Stimulated activated CD8-positive, alpha-beta memory T cell treated with anti-CD3 and anti-CD28 coated beads, Interleukin-15, amount 100 ng/mL, for 24 hours (primary cell): ENCODE measurements at regions not wholly inside any gene's neighbourhood (a gene's known extent, or its start where the extent isn't known, plus 50 kb on each side); places are given as distances from the start of the nearest gene placed in this dataset.

Experiments used
- DNase-seq: peaks from one replicate; pipeline ENCODE4 v3.0.0-alpha.2; 2020; ENCODE audit warnings: low read depth

DNA sequence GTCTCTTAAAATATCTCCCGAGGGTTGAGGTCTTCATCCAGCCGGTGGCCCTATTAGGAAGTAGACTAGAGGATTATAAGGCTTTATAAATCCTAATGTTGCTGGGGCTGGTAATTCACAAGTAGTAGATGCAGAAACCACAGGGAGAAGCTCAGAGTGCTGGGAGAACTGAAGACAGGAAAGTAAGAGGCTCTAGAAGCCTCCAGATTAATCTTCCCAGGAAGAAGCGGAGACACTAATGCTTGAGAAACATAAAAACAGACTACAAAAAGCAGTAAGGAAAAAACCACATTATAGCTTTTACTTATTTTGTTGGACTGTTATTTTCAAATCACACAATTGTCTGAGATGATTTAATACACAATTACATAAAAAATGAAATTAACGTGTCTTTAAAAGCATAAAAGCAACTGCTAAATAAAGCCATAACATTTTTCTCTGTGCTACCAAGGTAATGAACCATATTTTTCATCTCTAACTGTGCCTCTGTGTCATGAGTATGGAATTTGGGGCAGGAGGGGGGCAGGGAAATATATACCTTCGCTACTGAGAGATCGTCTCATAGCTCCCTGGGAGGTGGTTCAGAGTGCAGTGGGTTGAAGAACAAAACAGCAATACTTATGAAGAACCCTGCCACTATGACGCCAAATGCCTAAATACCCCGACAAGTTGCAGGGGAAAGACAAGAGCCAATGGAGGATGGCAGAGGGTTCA, 806.2 kb upstream of the WWC1 start:
- no peak for DNase-seq

DNA sequence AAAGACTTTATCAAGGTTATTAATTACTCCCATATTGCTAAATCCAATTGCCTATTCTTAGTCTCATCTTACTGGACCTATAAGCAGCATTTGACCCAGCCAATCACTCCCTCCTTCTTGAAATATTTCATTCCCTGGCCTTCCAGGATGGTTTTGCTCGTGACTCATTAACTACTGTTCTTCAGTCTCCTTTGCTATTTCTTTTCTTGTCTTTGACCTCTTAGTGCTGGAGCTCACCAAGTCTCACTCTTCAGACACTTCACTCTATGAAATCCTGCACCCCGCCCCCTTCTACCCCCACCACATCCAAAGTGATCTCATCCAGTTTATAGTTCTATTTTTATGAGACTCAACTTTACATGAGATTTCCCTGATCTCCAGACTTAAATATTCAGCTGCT, 803.1 kb upstream of the WWC1 start:
- DNase-seq, result no peak

DNA sequence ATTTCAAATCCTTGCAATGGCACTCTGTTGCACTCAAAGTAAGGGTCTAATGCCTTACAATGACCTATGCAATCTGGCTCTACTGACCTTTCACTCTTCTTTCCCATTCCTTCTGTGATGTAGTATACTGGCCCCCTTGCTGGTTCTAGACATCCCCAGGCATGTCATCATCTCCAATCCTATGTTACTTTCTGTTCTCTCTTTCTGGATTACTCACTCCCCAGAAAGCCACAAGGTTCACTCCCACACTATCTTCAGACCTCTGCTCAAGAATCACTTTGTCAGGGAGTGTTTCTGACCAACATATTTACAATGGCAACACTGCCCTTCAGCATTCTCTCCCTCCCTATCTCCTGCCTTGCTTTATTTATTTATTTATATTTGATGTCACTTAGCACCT, 802.2 kb upstream of the WWC1 start:
- DNase-seq, result no peak

DNA sequence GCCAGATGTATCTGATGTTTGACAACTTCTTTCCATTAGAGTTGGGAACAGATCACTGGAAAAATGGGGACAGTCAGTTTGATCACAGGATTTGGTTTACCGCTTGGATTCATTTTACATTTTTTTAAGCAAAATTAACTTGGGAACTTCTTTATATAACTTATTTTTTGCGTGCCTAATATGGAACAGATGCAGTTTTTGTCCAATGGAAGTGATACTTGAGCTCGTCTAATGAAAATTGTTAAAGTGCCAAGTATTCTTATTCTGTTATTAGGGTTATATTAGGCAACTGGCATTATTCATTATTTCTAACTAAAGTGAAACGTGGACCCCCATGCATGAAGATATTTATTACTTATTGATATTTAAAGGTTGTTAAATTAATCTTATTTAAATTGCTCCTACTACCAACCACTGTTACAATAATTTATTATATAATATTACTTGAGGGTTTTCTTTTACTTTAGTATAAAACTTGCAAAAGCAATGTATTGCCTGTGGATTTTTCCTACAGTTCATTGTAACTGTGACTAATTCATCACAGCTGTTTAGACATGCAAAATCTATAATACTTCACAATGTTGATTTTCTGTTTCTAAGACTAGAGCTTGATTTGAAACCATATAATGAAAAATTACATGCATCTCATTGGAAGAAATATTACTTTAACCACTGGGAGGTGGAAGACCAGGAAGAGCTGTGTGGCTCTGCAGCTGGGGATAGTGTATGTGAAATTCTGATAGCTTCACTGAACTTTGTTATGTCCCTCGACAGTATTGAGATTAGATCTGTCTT, 787.3 kb upstream of the WWC1 start:
- DNase-seq, result no peak

DNA sequence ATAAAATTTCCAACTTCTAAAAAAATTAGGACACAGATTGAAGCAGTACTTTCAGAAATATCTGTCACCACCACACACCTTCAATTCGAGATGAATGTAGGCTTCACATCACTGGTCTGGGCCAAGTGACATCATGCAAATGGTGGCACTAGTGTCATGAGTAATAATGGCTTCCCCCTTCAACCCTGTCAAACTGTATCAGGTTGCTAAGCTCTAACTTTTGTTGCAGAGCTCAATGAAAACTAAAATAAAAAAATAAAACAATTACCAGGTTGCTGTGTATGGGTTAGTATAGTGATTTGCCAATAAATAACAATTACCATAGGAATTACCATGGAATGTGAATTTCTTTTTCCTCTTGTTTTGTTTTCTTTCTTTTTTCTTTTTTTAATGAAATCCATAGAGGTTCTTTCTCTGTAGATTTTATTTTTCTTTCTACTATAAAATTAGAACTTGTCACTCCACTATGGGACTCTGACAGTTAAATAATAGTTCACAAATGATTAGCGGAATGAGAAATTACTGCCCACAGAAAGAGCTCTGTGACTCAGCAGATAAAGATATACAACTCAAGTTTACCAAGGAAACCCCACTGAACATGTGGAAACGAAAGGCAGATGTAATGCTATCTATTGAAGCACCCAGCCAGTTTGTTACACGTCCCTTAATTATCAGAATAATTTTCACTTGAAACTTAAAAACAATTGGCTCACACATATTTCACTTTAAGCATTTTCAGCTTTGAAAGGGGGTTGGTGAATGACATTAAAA, 783.8 kb upstream of the WWC1 start:
- no peak for DNase-seq

DNA sequence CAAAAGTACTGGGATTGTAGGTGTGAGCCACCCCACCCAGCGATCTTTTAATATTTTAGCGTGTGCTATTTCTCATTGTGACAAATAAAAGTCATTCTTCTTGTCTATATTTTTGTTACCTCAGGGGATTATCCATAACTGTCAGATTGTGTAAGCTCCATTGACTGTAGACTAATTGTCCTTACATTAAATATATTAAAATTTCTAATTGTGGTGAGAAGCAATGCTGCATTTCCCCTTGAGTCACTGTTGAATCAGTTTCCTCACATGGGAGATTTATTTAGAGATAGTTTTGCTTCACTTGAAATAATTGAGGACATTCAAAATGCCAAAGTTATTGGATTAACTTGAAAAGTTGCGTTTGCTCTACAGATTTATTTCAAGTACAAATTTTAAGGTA, 782.4 kb upstream of the WWC1 start:
- no peak for DNase-seq

DNA sequence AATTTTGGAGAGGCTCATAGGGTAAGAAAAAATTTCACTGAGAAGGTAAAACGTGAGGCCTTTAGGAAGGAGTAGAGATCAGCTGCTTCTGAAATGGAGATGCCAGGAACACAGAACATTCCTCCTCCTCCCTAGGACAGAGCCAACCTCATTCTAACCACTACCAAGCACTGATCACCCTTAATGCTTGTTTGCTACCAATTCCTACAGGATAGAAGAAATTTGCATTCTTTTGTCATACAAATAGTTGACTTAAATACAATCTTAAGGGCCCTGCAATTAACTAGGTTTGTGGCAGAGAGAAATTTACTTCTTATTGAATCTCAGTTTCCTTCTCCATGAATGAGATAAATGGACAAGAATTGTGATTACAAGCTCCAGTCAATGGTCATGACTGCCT, 780.2 kb upstream of the WWC1 start:
- no peak for DNase-seq

DNA sequence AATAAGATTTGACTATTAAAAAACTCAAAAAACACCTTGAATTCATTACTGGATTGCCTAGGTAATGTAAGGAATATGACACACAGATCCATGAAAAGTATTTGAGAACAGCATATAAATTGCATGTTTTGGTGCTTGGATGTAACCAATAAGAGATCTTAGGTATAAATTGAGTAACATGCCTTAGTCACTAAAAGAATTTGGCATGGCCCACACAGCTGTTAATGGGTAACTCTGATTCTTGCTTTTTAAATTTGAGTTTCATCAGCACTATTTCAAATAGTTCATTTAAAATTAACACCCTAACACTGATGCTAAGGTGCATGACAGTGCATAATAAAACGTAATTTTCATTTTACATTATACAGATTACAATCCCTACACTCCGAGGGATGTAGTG, 779.3 kb upstream of the WWC1 start:
- DNase-seq, result no peak

DNA sequence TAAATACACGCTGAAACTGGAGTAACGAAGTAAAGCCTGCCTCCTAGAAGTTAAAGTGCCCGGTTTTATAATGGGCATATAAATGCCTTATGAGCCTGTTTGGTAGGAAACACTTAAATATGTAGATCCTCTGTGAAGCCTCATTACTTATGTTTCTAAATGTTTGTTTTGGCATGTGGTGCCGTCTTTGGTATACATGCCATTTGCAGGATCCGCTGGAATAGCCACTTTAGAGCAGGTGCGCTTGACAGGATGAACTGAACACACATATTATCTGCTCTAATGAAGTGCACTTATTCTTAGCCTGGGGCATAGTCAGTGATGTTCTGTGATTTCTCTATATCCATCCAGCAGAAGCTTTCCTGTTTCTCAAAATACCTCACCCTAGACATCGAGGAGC, 778.1 kb upstream of the WWC1 start:
- DNase-seq, result no peak

DNA sequence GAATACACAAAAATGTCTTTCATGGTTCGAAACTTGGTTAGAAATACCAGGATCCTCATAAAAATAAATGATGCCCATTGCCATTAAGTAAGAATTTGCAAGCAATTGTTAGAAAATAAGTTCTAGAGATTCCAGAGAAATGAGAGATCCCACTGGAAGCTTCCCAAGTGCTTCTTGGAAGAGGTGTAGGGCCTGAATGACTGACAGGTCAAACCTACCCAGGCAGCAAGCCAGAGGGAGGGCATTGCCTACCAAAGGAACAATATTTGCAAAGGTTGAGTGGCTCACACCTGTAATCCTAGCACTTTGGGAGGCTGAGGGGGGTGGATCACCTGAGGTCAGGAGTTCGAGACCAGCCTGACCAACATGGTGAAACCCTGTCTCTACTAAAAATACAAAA, 777.0 kb upstream of the WWC1 start:
- DNase-seq, result no peak

DNA sequence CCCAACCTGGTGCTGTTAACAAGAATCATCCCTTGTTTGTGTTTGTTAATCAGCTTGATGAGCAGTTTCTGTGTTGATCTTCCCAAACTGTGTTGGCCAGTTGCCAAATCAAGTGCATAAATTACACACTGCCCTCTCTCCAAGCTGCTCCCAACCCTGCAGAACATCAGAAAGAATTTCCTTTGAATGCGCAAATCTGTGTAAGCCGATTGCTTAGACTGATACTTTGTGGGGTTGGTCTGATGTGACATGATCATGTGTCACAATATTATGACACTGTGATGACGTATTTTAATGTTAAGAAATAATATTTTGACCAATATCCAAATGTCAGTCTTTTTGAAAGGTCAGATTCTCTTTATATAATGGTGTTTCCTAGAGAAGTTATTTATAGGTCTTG, 766.4 kb upstream of the WWC1 start:
- no peak for DNase-seq

DNA sequence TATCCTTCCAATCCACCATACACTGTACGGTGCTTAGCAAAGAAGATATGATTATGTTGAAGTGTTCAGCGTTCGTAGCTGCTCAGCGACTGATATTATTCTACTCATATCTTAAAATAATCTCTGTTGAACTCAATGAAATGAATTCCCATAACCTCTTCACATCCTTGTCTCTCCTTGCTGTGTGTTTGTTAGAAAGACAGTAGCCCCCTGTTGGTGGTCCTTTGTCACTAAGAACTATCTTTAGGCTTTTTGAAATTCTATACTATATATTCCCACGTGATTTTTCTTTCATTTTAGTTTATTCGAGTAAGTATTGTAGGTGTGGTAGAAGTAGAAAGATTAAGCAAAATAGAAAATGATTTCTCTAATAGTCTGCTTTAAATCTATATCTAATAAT, 762.8 kb upstream of the WWC1 start:
- DNase-seq, result no peak

DNA sequence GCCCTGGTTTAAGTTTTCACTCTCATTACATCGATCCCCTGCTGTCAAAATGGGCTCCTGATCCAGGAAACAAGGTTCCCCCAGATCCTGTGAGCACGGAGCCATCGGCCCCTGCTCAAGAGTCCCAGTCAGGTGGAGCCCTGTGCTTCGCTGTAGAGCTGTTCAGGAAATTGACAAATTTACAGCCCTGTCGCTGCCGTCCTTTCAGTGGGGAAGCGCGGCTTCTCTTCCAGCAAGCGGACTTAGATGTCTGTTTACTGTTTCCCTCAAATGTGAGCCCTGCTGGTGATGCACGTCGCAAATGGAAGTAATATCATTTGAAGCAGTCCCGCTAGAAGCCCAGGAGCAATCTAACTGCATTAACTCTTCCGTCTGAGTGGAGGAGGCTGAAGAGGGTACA, 760.9 kb upstream of the WWC1 start:
- no peak for DNase-seq

DNA sequence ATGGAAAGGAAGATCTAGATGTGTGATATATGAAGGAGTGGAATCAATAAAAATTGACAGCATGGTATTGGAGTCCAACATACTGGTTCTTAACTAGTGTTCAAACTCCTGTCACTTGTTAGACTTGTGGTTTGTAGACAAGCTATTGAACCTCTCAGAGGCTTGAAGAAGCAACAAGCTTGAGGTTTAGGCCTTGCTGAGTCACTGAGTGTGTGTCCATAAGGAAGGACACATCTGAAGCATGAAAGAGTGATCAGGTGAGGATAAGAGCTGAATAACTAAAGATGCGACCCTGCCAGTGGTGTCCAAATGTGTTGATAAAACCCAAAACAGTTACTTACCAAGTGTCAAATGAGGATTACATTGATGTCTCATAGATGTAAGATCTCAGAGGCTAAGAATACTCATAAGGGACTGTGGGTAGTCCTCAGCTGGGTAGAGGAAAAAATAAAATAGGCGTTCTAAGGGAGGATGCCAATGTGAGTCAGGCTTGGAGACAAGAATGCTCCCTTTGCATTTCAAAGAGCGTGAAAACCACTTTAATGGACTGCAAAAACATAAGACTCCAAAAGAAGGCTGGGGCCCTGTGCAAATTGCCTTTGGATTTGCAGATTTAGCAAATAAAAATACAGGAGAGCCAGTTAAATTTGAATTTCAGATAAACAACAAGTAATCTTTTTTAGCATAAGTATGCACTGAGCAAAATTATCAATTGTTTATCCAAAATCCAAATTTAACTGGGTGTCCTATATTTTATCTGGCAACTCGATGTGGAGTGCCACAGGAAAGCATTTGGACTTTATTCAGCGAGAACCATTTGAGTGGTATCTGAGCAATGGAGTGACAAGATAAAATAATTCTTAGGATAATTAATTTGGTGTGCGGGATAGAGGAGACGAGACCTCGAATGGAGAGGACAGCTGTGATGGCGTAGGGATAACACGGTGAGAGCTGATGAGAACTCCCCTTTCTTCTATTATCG, 757.3 kb upstream of the WWC1 start:
- DNase-seq, result no peak

DNA sequence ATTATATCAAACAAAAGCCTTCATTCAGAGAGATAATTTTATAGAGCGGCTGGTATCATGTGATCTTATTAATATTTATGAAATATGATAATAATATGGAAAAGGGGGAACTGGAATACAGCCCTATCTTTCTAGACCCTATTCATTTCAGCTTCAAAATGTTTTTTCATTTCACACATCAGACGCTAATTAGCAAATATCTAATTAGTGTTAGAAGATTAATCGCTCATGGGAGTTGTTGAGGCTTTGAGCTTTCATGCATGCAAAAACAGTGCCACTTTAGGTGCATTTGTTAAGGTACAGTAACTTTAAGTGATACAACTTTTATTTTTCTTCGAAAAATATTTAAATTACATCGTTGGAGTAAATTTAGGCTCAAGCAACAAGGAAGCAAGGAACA, 751.7 kb upstream of the WWC1 start:
- no peak for DNase-seq

DNA sequence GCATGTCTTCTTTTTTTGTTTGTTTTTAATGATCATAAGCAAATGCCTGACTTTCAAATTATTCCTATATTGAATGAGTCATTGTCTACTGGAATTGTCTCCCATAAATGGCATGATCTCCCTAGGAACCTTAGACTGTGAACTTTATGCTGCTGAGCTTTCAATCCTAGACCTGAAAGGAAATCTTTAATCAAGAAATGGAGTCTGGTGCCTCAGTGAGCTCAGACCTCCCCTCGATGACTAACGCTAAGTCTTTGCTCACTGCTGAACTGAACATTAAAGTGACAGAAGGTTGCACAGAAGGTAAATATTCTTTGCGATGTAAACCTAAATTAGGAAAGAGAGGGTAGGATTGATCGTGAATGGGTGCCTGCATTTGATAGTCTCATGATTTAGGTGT, 745.2 kb upstream of the WWC1 start:
- no peak for DNase-seq

DNA sequence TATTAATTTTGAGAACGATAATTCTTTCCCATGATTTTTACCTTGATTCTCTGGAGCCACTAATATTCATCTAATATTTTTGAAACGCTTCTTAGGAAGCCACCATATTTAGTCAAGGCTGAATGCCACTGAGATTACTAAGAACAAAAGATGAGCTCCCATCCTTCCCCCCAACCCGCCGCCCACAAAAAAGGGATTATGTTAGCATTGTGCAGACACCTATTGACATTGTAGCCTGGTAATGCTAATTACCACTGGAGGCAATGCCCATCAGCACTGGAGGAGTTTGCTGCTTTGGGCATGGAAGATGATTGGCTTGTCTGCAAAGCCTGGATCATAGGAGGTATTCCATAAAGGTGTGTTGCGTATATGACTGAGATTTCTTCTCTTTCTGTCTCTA, 739.1 kb upstream of the WWC1 start:
- no peak for DNase-seq

DNA sequence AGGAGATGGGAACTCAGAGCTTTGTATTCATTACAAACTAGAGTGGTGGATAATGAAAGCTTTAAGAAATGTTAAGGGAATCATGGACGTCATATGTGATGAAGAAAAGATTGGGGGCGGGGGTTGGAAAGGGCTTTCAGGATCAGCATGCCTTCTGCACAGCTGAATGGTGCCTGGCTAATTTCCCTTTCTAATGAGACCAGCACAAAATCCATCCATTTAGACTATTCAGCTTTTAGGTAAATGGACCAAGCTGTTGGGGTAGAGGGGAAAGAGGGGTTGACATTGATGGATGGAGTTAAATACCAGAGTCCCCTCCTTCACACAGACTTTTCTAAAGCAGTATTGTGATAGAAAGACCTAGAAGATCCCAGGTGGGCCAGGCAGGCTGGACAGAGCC, 737.9 kb upstream of the WWC1 start:
- no peak for DNase-seq

DNA sequence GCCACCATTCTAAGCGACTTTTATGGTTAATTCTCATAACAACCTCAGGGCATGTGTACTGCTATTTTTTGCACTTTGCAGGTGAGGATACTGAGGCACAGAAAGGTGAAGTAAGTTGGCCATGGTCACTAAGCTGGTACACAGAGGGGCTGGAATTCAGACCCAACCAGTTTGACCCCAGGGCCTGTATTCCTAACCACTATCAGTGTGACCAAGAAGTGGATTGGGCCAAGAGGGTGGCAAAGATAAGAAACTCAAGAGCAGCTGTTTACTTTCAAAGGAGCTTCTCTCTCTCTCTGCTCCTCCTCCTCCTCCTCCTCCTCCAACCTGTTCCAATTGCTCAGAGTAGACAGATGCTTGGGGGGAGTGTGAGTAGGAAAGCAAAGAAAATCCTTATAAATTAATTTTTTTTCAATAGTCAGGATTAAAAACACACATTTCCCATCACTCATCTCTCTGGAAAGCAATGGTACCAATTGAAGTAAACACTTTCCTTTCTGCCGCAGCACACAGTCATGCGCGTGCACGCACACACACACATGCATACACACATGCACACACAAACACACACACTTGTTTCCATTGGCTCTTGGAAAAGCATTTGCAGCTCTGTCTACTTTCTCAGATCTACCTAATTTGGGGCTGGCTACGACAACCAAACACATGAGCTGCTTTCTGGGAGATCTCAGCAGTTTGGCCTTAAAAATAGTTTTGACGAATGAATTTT, 736.7 kb upstream of the WWC1 start:
- DNase-seq, result no peak

DNA sequence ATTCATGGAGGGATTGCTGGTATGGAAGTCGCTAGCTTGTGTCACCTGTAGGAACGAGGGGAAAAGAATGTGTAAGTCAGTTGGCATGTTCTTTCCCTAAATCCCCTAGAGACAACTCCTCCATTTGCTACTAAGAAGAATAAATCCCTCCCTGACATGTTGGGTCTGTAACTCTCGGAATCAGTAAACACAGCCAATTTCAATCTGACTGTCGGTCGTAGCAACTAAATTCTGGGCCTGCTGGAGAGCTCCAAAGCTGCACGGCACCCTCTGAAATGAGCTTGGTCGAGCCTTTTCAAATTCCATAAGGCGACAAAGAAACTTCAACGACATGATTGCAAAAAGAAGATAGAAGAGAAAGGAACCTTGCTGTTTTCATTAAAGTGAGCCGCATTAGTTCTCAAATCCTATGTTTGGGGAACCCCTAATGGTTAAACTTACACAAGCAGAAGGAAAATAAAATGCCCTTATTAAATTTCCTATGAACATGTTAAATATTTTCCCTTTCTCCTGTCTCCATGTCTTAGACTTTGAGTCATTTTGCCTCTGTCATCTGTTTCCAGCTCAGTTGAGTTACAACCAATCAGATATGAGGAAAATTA, 735.8 kb upstream of the WWC1 start:
- no peak for DNase-seq

DNA sequence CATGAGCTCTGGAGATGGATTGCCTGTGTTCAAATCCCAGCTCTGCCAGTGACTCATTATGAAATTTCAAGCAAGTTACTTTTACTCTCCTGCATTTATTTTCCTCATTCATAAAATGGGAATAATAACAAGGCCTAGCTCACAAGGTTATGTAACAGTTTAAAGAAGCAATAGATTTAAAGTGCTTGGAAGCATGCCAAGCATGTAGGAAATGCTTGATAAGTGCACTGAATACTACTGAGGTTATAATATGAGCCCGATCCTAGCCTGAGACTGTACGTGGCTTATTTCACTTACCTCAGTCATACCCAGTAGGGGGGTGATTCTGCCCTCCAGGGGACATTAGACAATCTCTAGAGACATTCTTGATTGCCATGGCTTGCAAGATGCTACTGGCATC, 734.1 kb upstream of the WWC1 start:
- no peak for DNase-seq
